Body of pancreas (tissue), 4 donors: ENCODE measurements at regions not wholly inside any gene's neighbourhood (a gene's known extent, or its start where the extent isn't known, plus 50 kb on each side); places are given as distances from the start of the nearest gene placed in this dataset.

Source experiments
- POLR2A ChIP-seq, 3 donors: fragments of 450-650 bp; IDR thresholded peaks; one replicate each; pipeline ENCODE4 v1.6.1; 2016; ENCODE audit warnings: antibody characterized with exemption in 3 of 3, mild to moderate bottlenecking in 2 of 3
- TF ChIP-seq, protein P1 (sequence below), 7 experiments: fragments of 450-650 bp in 4 of 7; fragments of 200-600 bp in 3 of 7; sonication (generic) in 3 of 7; IDR thresholded peaks; one replicate each; pipeline ENCODE4 v1.5.1; 2016 to 2019; ENCODE audit warnings: antibody characterized with exemption in 7 of 7

DNA sequence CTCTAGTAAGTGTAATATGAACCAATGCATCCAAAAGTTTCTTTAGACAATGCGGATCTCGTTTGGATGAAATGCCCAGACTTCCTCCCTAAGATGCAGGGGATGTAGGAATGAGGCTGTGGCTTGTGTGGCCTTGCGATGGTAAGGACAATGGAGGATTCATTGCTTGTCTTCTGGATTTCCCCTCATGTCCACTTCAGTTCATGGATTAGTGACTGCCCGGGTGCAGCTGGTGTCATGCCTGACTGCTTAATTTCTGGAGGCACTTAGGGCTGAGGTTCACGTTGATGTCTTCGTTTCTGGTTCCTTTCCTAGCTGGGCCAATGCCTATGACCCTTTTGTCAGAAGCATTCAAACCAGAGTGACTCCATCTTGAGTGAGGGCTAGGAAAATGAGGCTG is 93.8 kb downstream of the SCP2D1 start:
- TF ChIP-seq, protein P1, sequence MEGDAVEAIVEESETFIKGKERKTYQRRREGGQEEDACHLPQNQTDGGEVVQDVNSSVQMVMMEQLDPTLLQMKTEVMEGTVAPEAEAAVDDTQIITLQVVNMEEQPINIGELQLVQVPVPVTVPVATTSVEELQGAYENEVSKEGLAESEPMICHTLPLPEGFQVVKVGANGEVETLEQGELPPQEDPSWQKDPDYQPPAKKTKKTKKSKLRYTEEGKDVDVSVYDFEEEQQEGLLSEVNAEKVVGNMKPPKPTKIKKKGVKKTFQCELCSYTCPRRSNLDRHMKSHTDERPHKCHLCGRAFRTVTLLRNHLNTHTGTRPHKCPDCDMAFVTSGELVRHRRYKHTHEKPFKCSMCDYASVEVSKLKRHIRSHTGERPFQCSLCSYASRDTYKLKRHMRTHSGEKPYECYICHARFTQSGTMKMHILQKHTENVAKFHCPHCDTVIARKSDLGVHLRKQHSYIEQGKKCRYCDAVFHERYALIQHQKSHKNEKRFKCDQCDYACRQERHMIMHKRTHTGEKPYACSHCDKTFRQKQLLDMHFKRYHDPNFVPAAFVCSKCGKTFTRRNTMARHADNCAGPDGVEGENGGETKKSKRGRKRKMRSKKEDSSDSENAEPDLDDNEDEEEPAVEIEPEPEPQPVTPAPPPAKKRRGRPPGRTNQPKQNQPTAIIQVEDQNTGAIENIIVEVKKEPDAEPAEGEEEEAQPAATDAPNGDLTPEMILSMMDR (IDR thresholded peaks at IDR 0.05): no peak
- no peak for TF ChIP-seq POLR2A (IDR thresholded peaks at IDR 0.05)
